Neuronal stem cell (in vitro differentiated cells): ENCODE measurements at regions not wholly inside any gene's neighbourhood (a gene's known extent, or its start where the extent isn't known, plus 50 kb on each side); places are given as distances from the start of the nearest gene placed in this dataset.
"Not testable (repeated sequence)": the region's sequence is repeated elsewhere in the genome, so short reads cannot be mapped to it uniquely, and the experiment has no call there.

Experiments used
- DNase-seq: peaks from one replicate; pipeline ENCODE4 v3.0.0-alpha.2; 2013; ENCODE audit warnings: low spot score
- H2AFZ ChIP-seq: one replicate; pipeline ENCODE4 v1.6.1; 2013; ENCODE audit warnings: mild to moderate bottlenecking, low read length, inconsistent platforms
- H2AK5ac ChIP-seq: 2 replicates; pipeline ENCODE4 v1.6.1; 2013; ENCODE audit warnings: low read depth, mild to moderate bottlenecking, inconsistent platforms, low read length, moderate library complexity, mixed read lengths
- H2BK120ac ChIP-seq: 2 replicates; pipeline ENCODE4 v1.6.1; 2013; ENCODE audit warnings: low read depth, mild to moderate bottlenecking, inconsistent platforms, low read length, moderate library complexity, mixed read lengths
- H2BK12ac ChIP-seq: one replicate; pipeline ENCODE4 v1.6.1; 2013; ENCODE audit warnings: low read length, inconsistent platforms
- H2BK15ac ChIP-seq: 2 replicates; pipeline ENCODE4 v1.6.1; 2013; ENCODE audit warnings: mild to moderate bottlenecking, low read length, inconsistent platforms, mixed read lengths
- H2BK5ac ChIP-seq: one replicate; pipeline ENCODE4 v1.6.1; 2013; ENCODE audit warnings: inconsistent platforms, mild to moderate bottlenecking, low read length, moderate library complexity
- H3K14ac ChIP-seq: one replicate; pipeline ENCODE4 v1.6.1; 2013; ENCODE audit warnings: low read length, inconsistent platforms
- H3K18ac ChIP-seq: 2 replicates; pipeline ENCODE4 v1.6.1; 2013; ENCODE audit warnings: low read length, inconsistent platforms
- H3K23ac ChIP-seq: 2 replicates; pipeline ENCODE4 v1.6.1; 2013; ENCODE audit warnings: low read depth, mild to moderate bottlenecking, mixed read lengths, low read length, inconsistent platforms; ENCODE audit not compliant: poor library complexity
- H3K27ac ChIP-seq: replicated peaks from 3 replicates; pipeline ENCODE4 v1.5.1; 2013; ENCODE audit warnings: low read length, inconsistent platforms
- H3K27me3 ChIP-seq, 3 experiments: 2 replicates each; pipeline ENCODE4 v1.6.1; 2013; ENCODE audit warnings: low read length in 3 of 3, mild to moderate bottlenecking in 2 of 3, inconsistent platforms in 1 of 3, low read depth in 1 of 3, mixed read lengths in 1 of 3, moderate library complexity in 1 of 3; ENCODE audit not compliant: control insufficient read depth in 3 of 3, insufficient read depth in 3 of 3
- H3K36me3 ChIP-seq, 2 donors: replicated peaks in 1 of 2; 2 replicates each; pipeline ENCODE4 v1.6.1; 2013; ENCODE audit warnings: low read length in 2 of 2; ENCODE audit not compliant: control insufficient read depth in 2 of 2, insufficient read depth in 2 of 2
- H3K4ac ChIP-seq: 2 replicates; pipeline ENCODE4 v1.6.1; 2013; ENCODE audit warnings: inconsistent platforms, mild to moderate bottlenecking, low read length, moderate library complexity
- H3K4me1 ChIP-seq, 2 donors: 1 replicate in 1 of 2; 2 replicates in 1 of 2; pipeline ENCODE4 v1.6.1; 2013; ENCODE audit warnings: low read length in 2 of 2, low read depth in 1 of 2; ENCODE audit not compliant: control insufficient read depth in 2 of 2, insufficient read depth in 1 of 2
- H3K4me2 ChIP-seq: one replicate; pipeline ENCODE4 v1.6.1; 2013; ENCODE audit warnings: mild to moderate bottlenecking, low read length, inconsistent platforms; ENCODE audit not compliant: insufficient read depth, poor library complexity, severe bottlenecking
- H3K4me3 ChIP-seq, 2 donors: 2 replicates each; pipeline ENCODE4 v1.5.1; 2013; ENCODE audit warnings: low read length in 2 of 2, mild to moderate bottlenecking in 2 of 2, inconsistent platforms in 1 of 2, moderate library complexity in 1 of 2
- H3K79me1 ChIP-seq: one replicate; pipeline ENCODE4 v1.6.1; 2013; ENCODE audit warnings: low read depth, mild to moderate bottlenecking, inconsistent platforms, low read length, moderate library complexity
- H3K9ac ChIP-seq: one replicate; pipeline ENCODE4 v1.6.1; 2013; ENCODE audit warnings: mild to moderate bottlenecking, low read depth, low read length, inconsistent platforms; ENCODE audit not compliant: poor library complexity
- H3K9me3 ChIP-seq, 2 donors: replicated peaks in 1 of 2; 2 replicates each; pipeline versions ENCODE3 to v1.6.1; 2013; ENCODE audit warnings: low read length in 2 of 2, mild to moderate bottlenecking in 2 of 2, inconsistent platforms in 1 of 2, low read depth in 1 of 2, mixed read lengths in 1 of 2, moderate library complexity in 1 of 2; ENCODE audit not compliant: control insufficient read depth in 2 of 2, insufficient read depth in 1 of 2
- H4K8ac ChIP-seq: one replicate; pipeline ENCODE4 v1.6.1; 2013; ENCODE audit warnings: low read depth, mild to moderate bottlenecking, inconsistent platforms, low read length, moderate library complexity
- H4K91ac ChIP-seq: one replicate; pipeline ENCODE4 v1.6.1; 2013; ENCODE audit warnings: low read length, low read depth, mild to moderate bottlenecking, inconsistent platforms; ENCODE audit not compliant: poor library complexity
- WGBS, 2 donors: extraction: QIAGEN DNeasy Blood & Tissue Kit; methylation state at CpG; one replicate each; pipeline ENCODE4 v1.1.7; 2013; ENCODE audit warnings: missing lambda C conversion rate in 2 of 2, mixed read lengths in 1 of 2; ENCODE audit not compliant: insufficient read length in 2 of 2, insufficient replicate concordance in 1 of 2; ENCODE audit errors: extremely low coverage in 2 of 2; 5-methylcytosine and 5-hydroxymethylcytosine counted together

DNA sequence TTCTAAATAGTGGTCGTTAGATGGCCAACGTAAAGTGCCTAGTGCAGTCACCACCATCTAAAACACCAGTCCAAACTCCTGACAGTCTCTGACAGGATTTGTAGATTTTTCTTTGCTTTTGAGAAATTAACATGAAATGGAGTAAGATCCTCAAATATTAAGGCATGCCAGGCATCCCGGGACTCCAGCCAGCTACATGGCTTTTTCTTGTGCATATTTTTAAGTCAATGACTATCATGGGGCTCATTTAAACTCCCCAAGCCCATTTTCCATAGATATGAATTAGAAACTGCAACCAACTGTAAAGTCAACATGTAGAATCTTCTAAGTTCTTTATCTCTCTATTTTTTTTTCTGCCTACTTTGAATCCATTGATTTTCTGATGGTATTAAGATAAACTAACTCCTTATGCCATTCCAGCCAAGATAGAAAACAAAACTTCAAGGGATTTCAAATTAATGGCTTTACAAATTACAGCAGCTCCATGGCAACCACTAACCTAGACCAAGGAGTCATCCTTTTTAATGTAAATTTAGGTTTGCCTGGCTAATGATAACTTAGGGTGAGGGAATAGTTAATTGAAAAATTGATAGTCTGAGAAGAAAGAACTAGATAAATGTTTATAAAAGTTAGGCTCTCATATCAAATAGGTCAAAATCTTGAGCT lies 764.1 kb upstream of the NXPH2 start:
- Histone ChIP-seq H3K79me1 (no peaks in the 10 kb centered on the region), H2BK120ac (no peak overlapping the region), H2AFZ (no peak overlapping the region), H3K4me2 (no peak overlapping the region), H3K36me3 (no peaks in the 10 kb centered on the region), H3K4ac (no peak overlapping the region), H3K9ac (no peak overlapping the region), H2BK12ac (no peak overlapping the region), H3K23ac (no peak overlapping the region), H3K27me3 (no peaks in the 10 kb centered on the region), H3K14ac (no peak overlapping the region), H2AK5ac (no peak overlapping the region), H3K4me1 (no peaks in the 10 kb centered on the region), H3K18ac (no peak overlapping the region), H4K91ac (no peak overlapping the region), H3K27ac (no peak overlapping the region), H3K4me3 (no peak overlapping the region), H4K8ac (no peak overlapping the region), H2BK15ac (no peak overlapping the region), H3K9me3 (no peaks in the 10 kb centered on the region), H2BK5ac (no peak overlapping the region)
- no CpG with 5 or more reads among the region's 3 CpGs for WGBS, 2 donors
- DNase-seq = no peak

DNA sequence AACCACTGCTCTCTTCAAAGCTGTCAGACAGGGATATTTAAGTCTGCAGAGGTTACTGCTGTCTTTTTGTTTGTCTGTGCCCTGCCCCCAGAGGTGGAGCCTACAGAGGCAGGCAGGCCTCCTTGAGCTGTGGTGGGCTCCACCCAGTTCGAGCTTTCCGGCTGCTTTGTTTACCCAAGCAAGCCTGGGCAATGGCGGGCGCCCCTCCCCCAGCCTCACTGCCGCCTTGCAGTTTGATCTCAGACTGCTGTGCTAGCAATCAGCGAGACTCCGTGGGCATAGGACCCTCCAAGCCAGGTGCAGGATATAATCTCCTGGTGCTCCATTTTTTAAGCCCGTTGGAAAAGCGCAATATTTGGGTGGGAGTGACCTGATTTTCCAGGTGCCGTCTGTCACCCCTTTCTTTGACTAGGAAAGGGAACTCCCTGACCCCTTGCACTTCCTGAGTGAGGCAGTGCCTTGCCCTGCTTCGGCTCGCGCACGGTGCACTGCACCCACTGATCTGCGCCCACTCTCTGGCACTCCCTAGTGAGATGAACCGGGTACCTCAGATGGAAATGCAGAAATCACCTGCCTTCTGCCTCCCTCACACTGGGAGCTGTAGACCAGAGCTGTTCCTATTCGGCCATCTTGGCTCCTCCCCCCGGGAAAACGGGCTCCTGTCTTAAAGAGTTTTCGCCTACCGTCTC lies 758.3 kb upstream of the NXPH2 start:
- H3K27me3 ChIP-seq, H3K79me1 ChIP-seq: not testable (repeated sequence)
- no CpG with 5 or more reads among the region's 21 CpGs for WGBS, 2 donors

DNA sequence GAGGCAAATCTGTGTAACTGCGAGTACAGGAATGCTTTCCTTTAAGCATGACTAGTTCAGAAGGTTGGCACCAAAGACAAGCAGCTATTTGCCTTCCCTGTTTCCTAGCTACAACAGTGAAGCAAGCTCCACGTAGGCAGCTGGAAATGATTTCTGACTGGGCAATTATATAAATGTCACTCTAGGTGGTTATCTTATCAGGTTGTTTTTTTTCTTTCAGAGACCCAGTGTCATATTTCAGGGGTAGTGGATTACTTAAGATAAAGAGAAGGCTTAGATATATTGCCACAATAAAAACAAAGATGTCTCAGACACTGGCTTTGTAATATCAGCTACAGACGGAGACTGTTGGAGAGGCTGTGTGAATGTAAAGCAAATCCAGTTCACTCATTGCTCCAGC lies 748.9 kb upstream of the NXPH2 start:
- peaks cover 2 to 3% of the 10 kb centered on the region in 2 donors for H3K4me1 ChIP-seq
- no peak overlapping the region for H2BK120ac ChIP-seq
- no peak overlapping the region for H3K23ac ChIP-seq
- no peak overlapping the region for H2BK12ac ChIP-seq
- no peaks in the 10 kb centered on the region for H3K79me1 ChIP-seq
- no peaks in the 10 kb centered on the region for H3K27me3 ChIP-seq
- H3K4me2 ChIP-seq = no peak overlapping the region
- H3K4ac ChIP-seq = no peak overlapping the region
- no peak overlapping the region for H3K27ac ChIP-seq
- DNase-seq = no peak
- peak overlapping the region; percentile 35 for H2AFZ ChIP-seq
- H2BK5ac ChIP-seq = no peak overlapping the region
- H3K14ac ChIP-seq = no peak overlapping the region
- no peaks in the 10 kb centered on the region for H3K9me3 ChIP-seq
- H3K4me3 ChIP-seq = no peak overlapping the region
- WGBS, 2 donors = no CpG with 5 or more reads among the region's 3 CpGs
- no peak overlapping the region for H4K8ac ChIP-seq
- H4K91ac ChIP-seq = no peak overlapping the region
- H2BK15ac ChIP-seq = no peak overlapping the region
- H2AK5ac ChIP-seq = no peak overlapping the region
- H3K18ac ChIP-seq = no peak overlapping the region
- no peaks in the 10 kb centered on the region for H3K36me3 ChIP-seq
- no peak overlapping the region for H3K9ac ChIP-seq

More for the DNA sequence above, 758.3 kb upstream of the NXPH2 start:
- not testable (repeated sequence) for H3K4me1 ChIP-seq, H3K36me3 ChIP-seq, H2BK5ac ChIP-seq, DNase-seq, H3K4me2 ChIP-seq, H3K27ac ChIP-seq, H3K18ac ChIP-seq, H3K9ac ChIP-seq, H2AK5ac ChIP-seq, H2BK15ac ChIP-seq, H3K4ac ChIP-seq, H3K4me3 ChIP-seq, H3K14ac ChIP-seq, H2BK120ac ChIP-seq, H2BK12ac ChIP-seq, H3K9me3 ChIP-seq, H2AFZ ChIP-seq, H4K91ac ChIP-seq, H4K8ac ChIP-seq, H3K23ac ChIP-seq

DNA sequence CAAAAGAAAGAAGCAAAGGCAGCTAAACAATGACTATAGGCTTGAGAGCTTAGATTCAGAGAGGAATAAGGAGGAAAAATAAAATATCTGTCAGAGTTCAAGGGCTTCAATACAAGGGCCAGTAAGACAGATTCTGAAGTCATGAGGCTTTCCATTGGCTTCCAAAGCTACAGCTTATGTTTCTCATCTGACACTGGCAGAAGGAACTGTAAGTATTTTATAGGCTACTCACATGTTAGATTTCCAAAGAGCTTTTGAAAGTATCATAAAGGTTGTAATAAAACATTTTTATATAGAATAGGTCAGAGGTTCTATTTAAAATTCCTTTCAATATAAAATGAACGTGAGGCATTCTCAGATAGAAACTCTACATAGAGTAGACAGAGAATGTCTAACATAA lies 746.6 kb upstream of the NXPH2 start:
- H3K23ac ChIP-seq = no peak overlapping the region
- H3K9ac ChIP-seq = no peak overlapping the region
- H3K27me3 ChIP-seq = no peaks in the 10 kb centered on the region
- no peaks in the 10 kb centered on the region for H3K36me3 ChIP-seq
- H3K18ac ChIP-seq = no peak overlapping the region
- no peak overlapping the region for H3K14ac ChIP-seq
- peaks cover 2 to 3% of the 10 kb centered on the region in 2 donors for H3K4me1 ChIP-seq
- H3K4me3 ChIP-seq = no peak overlapping the region
- H2BK5ac ChIP-seq = no peak overlapping the region
- H3K79me1 ChIP-seq = no peaks in the 10 kb centered on the region
- DNase-seq = no peak
- no CpG with 5 or more reads among the region's 1 CpG for WGBS, 2 donors
- H2BK120ac ChIP-seq = no peak overlapping the region
- H3K4ac ChIP-seq = no peak overlapping the region
- H2AFZ ChIP-seq = no peak overlapping the region
- H3K9me3 ChIP-seq = no peaks in the 10 kb centered on the region
- H2AK5ac ChIP-seq = no peak overlapping the region
- H2BK15ac ChIP-seq = no peak overlapping the region
- H4K91ac ChIP-seq = no peak overlapping the region
- no peak overlapping the region for H4K8ac ChIP-seq
- no peak overlapping the region for H3K27ac ChIP-seq
- no peak overlapping the region for H3K4me2 ChIP-seq
- H2BK12ac ChIP-seq = no peak overlapping the region
